Mammary epithelial cell (primary cell): ENCODE measurements at regions not wholly inside any gene's neighbourhood (a gene's known extent, or its start where the extent isn't known, plus 50 kb on each side); places are given as distances from the start of the nearest gene placed in this dataset.

Experiments used
- EZH2 ChIP-seq: IDR thresholded peaks from 2 replicates; pipeline ENCODE4 v1.6.1; 2012; ENCODE audit warnings: low read length, inconsistent platforms, borderline replicate concordance
- TF ChIP-seq, protein P1 (sequence below), 2 donors: IDR thresholded peaks in 1 of 2; conservative IDR thresholded peaks in 1 of 2; 2 replicates each; pipeline ENCODE4 v1.5.1; 2011 to 2012; ENCODE audit warnings: inconsistent platforms in 2 of 2, low read length in 2 of 2, mild to moderate bottlenecking in 2 of 2, control low read depth in 1 of 2, low read depth in 1 of 2; ENCODE audit not compliant: insufficient read depth in 1 of 2; ENCODE audit errors: extremely low read depth in 1 of 2

DNA sequence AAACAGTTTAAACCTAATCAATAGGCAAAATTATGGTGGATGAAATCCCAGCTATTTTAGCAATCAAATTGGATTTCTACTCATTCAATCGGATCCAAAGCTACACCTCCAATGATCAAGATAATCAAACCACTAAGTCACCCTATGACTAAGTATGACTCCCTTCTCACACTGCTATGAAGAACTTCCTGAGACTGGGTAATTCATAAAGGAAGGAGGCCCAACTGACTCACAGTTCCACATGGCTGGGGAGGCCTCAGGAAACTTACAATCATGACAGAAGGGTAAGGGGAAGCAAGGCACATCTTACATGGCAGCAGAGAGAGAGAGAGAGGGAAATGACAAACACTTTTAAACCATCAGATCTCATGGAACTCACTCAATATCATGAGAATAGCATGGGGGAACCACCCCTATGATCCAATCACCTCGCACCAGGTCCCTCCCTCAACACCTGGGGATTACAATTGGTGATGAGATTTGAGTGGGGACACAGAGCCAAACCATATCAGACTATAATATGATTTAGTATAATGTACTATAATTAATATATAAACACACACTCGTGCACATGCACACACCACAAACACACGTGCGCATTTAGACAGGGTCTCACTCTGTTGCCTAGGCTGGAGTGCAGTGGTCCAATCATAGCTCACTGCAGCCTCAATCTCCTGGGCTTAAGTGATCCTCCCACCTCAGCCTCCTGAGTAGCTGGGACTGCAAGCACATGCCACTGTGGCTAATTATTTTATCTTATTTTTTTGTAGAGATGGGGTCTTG lies 213.6 kb upstream of the FOXK1 start:
- TF ChIP-seq, protein P1, sequence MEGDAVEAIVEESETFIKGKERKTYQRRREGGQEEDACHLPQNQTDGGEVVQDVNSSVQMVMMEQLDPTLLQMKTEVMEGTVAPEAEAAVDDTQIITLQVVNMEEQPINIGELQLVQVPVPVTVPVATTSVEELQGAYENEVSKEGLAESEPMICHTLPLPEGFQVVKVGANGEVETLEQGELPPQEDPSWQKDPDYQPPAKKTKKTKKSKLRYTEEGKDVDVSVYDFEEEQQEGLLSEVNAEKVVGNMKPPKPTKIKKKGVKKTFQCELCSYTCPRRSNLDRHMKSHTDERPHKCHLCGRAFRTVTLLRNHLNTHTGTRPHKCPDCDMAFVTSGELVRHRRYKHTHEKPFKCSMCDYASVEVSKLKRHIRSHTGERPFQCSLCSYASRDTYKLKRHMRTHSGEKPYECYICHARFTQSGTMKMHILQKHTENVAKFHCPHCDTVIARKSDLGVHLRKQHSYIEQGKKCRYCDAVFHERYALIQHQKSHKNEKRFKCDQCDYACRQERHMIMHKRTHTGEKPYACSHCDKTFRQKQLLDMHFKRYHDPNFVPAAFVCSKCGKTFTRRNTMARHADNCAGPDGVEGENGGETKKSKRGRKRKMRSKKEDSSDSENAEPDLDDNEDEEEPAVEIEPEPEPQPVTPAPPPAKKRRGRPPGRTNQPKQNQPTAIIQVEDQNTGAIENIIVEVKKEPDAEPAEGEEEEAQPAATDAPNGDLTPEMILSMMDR (conservative IDR thresholded peaks at IDR 0.05 in 1 of 2, IDR thresholded peaks at IDR 0.05 in 1 of 2; ENCODE audit: extremely low read depth in 1 of 2, insufficient read depth in 1 of 2, low read depth in 1 of 2, low read length in 2 of 2), result no peak
- no peak for TF ChIP-seq EZH2
